T-helper 1 cell (primary cell): ENCODE measurements at regions not wholly inside any gene's neighbourhood (a gene's known extent, or its start where the extent isn't known, plus 50 kb on each side); places are given as distances from the start of the nearest gene placed in this dataset.

Experiments
- DNase-seq, 5 donors: peaks; one replicate each; pipeline ENCODE4 v3.0.0-alpha.2; 2012 to 2020

DNA sequence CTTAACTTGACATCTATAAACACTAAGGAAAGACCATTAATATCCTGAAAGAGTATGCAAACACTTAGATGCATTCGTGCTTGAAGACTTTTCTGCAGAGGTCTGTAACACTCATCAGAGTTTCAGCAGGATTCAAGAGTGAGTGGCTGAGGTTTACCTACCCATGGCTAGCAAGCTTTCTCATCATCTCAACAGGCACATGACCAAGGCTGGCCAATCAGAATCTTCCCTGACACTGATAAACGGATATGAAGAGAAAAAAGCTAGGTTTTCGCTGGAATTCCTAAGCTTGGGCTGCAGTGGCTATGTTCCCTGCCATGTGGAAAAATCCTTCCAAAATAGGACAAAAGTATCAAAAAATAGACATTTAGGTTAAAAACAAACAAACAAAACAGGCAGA, 162.1 kb upstream of the USP15 start:
- no peak for DNase-seq

DNA sequence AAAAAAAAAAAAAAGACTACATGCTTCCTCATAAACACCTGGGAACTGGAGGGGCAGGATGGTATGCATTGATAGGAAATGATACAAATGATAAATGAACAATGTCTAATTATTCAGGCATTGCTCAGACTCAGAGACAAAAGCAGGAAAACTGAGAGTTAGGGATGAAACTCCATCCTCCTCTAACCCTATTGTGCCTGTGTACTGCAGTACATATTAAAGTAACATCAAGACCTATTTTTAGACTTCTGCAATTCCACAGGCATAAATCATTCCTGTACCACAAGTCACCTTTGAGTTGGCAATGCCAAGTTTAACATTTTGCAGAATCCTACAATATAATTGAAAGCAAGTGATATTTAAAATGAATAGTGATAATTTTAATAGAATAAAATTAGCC, 156.5 kb upstream of the USP15 start:
- DNase-seq, result no peak

DNA sequence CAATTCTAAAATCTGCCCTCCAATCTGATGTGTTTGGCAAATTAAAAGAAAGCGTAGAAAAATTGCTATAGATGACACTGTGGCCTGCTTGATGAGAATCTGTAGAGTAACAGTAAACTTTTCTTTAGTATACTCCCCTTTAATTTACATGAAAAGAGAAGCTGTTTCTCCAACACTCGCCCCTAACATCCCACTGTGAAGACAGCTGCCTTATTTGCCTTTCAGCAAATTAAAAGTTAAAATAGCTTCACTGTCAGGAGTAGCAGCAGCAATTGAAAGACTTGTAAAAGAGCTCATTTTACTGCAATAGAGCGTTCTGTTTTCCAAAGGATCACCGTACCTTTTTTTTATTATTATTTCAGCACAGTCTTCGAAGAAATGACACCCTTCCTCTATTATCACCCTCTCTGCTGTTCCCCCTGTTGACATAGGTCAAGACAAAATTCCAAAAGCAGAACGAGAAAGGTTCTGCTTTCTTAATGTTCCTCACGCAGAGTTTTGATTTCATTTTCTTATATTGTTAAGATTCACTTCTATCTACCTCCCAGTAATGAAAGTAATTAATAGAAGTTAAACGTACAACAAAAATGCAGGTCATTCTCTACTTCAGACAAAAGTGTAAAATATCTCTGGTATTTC, 153.5 kb upstream of the USP15 start:
- DNase-seq, result no peak

DNA sequence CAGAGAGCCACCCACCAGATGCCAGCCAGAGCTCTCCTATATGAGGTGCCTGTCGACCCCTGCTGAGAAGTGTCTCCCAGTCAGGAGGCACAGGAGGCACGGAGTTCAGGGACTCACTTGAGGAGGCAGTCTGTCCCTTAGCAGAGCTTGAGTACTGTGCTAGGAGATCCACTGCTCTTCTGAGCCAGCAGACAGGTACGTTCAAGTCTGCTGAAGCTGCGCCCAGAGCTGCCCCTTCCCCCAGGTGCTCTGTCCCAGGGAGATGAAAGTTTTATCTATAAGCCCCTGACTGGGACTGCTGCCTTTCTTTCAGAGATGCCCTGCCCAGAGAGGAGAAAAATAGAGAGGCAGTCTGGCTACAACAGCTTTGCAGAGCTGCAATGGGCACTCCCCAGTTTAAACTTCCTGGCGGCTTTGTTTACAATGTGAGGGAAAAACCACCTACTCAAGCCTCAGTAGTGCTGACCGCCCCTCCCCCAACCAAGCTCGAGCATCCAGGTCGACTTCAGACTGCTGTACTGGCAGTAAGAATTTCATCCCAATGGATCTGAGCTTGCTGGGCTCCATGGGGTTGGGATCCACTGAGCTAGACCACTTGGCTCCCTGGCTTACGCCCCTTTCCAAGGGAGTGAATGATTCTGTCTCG, 146.7 kb upstream of the USP15 start:
- no peak for DNase-seq

DNA sequence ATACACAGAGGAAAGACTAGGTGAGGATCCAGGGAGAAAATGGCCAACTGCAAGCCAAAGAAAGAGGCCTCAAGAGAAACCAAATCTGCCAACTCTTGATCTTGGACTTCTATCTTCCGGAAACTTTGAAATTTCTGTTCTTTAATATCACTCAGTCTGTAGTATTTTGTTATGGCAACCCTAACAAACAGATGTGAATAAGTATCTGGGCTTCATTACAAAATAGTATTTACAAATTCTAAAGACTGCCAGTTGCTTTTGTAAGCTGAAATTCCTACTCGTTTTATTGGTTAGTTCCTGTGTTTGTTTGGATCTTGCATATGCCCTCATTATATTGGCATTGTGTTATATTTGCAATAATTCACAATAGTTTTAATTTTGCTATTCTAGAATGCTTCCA, 143.2 kb upstream of the USP15 start:
- no peak for DNase-seq

DNA sequence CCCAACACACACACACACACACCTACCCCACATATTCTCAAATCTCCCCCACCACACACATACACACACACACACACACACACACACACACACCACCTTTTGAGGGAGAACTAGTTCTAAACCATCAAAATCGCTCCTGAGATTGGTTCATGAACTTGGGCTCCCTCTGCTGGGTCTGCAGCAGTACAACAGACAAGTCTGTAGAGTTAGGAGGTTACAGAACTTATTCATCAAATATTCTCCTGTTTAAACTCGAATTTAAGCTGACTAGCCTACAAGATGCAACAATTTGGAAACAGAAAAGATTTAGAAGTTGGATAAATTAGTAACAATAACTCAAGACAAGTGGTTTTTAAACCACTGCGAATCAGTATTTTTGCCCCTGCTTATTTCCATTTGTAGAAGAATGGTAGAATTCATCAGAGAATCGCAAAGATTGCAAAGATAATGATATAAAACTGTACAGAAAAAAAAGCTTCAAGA, 136.4 kb upstream of the USP15 start:
- DNase-seq, result peak in 2 of 5 donors; percentile 14 to 23

DNA sequence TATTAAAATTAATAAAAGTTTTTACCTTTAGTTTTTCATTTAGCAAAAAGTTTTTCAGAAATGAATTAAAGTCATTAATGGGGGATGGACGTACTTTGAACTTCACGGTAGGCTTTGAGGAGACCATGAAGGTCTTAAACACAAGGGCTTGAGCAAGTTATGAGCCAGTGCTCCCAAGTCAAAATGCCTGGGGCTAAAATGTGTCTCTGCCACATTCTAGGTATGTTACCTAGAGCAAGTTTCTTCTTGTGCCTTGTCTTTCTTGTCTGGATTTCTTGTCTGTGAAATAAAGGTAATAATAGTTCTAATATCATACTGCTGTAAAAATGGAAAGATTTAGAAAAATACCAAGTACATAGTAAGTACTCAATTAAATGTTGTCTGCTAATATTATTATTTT, 132.7 kb upstream of the USP15 start:
- no peak for DNase-seq

DNA sequence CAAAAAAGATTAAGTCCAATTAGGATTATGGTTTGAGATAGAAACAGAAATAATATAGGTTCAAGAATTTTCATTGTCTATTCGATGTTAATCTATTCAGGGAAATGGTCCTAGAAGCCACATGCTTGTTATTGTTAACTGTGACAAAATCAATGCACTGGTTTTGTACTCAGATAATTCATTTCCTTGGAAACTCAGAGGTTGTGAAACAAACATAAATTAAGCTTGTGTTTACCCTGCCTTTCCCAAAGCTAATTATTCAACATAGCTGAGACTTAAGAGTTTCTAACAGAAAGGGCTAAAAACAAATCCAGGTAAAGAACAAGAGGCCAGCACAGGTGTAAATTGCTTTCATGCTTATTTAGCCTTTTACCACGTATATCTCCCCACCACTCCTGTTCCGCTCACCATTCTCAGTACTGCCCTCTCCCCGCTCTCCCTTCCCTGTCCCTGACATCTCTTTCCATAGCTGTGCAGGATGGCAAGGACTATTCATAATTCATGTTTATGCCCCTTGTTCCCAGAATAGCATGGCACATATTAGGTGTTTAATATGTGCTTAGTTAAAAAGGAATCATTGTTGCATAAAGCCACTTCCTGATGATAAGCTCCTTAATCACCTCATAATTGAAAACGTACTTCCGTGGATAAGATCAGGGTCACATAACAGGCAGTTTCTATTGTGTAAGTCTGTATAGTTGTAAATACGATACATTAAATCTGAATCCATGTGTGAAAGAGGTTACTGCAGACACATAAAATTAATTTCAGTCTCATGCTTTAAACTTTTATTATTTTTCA, 131.8 kb upstream of the USP15 start:
- DNase-seq, result no peak

DNA sequence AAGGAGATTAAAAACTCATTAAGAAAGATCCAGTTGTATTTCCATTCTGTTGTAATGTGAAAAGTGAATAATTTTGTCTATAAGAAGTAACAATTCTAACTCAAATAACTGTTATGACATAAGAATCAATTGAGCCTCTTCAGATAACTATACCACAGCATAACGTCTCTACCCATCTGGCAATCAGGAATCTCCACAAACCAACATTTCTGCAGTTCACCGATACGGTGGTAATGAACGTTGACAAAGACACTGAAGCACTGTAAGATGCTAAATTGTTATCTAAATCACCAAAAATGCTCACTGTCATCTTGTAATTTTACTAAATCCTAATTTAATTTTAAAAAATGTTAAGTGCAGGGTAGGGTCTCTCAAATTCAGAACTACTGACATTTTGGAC, 130.9 kb upstream of the USP15 start:
- no peak for DNase-seq

DNA sequence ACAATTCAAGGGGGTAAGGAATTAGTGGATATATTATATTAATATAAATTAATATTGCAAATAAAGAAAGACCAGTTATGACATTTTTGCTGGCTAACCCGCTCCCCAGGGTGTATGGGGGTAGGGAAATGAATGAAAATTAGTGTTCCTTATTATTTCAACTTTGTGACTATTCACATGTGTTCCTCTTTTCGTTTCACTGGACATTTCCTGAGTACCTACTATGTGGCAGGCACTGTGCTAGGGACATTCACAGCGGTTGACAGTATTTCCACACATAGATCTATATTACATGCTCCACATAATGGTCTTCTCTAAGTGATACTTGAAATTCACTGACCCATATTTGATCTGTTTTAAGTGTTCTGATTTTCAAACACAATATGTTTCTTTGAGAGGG, 129.8 kb upstream of the USP15 start:
- DNase-seq, result no peak

DNA sequence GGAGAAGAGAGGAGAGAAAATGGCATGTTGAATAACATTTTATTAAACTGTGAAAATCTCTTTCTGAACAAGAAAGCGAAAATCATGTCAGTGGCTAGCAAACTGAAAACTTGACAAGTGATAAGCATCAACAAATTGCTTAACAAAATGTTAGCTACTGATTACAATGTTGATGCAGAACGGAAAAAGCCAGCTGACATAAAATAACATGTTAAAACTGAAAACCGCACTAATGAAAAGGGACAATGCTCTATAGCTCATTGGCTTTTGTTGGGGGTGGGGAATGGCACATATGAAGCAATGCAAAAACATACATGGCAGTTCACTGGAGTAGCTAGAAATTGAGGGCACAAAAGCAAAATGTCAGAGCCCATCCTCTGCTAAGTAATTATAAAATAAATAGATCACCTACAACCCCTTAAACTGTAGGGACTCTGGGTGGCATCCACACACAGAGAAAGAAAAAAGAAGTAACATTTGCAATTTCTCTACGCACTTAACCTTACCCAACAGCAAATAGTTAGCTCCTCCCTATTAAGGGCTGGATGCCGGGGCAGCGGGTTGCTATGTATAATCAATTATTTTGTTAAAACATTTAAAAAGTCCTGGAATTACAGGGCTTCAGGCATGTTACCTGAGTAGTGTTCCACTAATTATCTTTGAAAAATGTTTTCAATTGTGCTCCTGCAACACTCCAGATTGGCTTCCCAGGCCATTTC, 129.2 kb upstream of the USP15 start:
- no peak for DNase-seq

DNA sequence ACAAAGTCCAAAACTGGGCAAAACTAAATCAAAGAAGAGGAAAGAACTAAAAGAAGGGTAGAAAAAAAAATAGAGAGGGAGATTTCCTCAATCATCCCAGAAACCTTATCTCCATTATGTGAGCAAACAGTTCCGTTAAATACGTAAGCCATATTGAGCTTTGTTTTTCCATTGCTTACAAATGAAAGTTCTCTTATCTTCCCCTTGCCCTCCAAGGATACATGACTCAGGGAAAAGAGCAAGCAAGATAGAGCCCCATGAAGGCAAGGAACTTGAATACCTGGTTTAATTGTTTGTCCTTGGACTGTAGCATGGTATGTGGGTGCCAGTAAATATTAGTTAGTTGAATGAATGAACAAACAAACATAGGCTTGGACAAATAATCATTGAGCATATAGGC, 126.8 kb upstream of the USP15 start:
- no peak for DNase-seq

DNA sequence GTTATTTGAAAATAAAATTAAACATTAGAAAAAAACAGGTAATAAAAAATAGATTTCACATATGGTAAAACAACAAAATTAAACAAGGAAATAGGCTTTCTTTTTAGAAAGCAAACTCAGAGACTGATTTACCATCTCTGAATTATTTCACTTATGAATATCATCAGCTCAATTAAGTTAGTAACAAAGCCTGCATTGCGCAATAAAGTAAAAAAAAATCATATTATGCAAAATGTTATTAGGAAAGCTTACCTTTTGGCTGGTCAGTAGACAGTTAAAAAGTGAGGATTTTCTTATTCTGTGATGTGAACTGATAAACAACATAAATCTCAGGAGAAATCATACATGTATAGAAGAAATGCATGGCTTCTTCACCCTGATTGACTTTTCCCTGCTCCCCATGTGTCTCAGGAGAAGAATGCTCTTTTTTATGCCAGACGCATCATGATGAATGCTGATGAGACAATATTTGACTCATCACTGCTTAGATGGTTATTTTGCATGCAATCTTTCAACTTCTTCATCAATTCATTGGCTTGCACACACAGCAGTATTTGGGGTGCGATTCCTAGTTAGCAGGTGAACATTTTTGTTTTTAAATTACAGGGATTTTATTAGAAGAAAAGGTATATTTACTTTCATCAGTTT, 124.5 kb upstream of the USP15 start:
- DNase-seq, result no peak

DNA sequence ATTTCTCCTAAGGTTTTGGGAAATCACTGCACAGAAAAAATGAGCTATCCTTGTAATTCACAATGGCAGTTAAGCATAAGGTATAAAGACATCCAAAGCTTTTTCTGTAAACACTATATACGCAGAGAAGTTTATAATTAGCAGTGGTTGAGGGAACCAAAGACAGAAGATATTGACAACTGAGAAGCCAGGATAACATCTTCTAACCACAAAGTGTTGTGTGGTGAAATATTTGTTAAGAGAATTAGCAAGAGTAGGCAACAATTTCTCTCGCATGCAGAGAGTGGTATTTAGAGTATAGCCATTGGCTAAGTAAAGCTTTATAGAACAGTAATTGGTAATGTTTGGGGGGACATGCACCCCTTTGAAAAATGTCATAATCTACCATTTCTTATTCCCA, 123.7 kb upstream of the USP15 start:
- no peak for DNase-seq

DNA sequence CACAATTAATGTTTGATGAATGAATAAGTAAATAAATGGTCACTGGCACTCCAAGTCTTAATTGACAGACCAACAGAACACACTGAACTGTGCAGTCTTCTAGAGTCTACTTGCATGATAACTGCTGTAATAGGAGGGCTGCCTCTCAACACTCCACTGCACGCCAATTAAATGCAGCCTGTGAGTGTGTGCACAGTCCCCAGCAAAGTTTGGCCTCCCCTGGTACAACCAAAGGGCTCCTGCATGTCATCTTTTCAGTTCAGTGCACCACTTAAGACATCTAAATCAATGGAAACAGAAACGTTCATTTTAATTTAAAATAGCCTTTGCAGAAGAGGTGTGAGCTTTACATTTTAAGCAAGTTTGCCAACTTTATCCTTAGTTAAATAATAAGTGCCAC, 121.7 kb upstream of the USP15 start:
- DNase-seq, result no peak

DNA sequence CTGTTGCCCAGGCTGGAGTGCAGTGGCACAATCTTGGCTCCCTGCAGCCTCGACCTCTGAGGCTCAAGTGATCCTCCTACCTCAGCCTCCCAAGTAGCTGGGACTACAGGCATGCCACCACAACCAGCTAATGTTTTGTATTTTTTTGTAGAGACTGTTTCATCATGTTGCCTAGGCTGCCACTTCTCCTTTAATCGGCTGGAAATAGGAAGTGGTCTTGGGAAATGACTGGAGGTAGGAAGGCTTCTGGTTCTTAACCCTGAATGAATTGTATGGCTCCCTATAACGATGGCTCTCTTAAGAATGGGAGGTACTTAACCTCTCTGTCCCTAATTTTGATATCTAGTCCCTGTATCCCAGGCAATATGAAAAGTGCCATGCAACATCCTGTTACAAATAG, 113.9 kb upstream of the USP15 start:
- DNase-seq, result no peak

DNA sequence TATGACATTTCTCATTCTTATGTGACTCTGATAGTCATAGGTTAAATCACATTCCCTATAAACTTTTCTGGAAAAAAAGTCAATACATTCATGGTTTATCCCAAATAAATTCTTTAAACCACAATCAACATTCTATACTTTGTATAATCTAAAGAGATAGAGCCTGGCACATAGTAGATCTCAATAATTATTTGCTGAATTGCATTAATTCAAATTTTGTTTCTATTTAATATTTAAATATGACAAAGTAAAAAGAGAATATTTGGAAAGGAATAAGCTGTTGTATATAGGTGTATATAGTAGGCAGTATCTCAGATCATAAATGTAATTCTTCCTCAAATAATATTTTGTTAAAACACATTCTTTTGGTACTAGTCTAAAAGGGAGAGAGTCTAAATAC, 102.2 kb upstream of the USP15 start:
- DNase-seq, result no peak

DNA sequence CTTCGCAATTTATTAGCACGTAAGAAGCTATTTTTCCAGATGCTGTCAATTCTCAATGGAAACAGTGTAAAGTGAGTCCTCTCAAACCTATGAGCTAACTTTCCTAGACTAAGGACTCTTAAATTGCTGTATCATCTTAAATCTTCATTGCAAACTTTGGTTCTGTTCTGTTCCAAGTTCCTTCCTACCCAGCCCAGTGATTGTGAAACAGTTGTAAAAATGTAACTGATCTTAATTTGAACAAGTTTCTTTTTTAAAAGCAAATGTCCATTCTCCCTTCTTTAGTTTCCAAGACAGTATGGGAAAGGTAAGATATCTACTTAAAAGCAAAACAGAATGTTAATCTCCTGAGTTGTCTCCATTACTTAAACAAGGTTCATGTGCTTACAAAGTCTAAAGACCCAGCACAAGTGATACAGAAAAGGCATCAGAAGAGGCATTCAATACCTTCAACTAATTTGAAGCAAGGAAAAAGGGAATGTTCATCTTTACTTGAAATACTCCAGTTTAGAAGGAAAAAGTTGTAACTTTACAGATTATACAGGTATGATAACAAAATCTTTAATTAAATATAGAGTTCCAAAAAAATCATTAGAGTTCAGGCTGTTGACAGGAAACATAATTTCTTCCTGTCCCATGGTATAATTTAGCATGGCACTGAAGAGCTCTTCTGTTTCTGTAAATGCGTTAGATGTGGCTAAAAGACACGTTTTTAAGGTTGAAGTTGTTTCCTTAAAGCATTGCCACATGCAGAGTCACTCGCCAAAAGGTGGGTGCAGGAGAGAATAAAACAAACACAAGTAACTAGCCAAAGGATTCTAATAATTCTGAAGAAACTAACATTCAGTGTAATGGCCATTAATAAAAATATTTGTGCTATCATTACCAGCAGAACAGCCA, 101.5 kb upstream of the USP15 start:
- DNase-seq, result peak in 1 of 5 donors; percentile 10

DNA sequence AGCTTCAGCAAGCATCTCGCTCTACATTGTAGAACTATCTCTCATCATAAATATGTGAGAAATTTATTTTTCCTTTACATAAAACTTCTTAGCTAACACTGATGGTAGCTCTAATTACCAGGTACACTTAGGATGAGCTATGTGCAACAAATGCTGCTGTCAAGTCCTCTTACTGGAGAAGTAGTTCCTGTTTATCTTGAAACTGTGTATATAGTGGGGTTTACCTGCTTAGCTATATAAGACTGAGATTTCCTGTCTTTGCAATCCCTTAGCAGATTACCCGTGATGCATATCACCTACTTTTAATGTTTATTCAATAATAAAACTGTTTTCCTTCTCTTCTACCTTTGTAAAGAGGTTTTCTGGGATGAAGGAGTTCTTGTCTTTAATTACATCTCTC, 98.0 kb upstream of the USP15 start:
- no peak for DNase-seq

DNA sequence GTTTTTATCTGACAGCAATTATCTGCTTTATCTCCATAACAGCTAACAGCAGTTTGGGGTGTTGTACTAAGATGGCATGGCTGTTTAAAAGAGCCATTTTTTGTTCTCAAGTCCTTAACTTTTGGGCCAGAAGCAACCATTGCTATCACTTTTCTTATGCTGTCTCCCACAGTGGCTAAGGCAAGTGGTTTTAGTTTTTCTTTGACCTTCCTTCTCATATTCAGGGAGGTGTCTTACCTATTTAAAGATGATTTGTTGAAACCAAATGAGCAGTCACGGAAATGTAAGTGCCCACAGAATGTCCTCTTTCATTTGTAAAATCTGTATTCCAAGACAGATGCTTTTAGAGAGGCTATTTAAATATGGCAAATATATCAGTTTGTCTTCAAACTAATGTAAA, 96.8 kb upstream of the USP15 start:
- no peak for DNase-seq

DNA sequence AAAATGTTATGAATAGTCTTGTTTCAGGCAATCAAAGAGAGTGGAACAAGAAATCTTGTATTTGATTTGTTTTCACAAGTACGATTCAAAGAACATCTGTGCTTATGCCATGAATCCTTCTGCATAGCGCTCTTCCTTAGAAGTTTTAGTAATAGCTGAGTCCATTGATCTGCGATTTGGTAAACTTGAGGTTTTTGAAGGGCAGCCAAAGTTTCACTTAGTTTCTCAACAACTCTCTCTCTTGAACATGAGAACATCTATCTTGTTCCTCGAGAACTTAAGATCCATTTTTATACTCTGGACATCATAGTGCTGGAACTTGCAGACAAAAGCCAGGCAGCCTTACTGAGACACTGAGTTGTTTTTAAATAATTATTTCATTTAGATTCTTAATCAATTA, 96.2 kb upstream of the USP15 start:
- DNase-seq, result no peak

DNA sequence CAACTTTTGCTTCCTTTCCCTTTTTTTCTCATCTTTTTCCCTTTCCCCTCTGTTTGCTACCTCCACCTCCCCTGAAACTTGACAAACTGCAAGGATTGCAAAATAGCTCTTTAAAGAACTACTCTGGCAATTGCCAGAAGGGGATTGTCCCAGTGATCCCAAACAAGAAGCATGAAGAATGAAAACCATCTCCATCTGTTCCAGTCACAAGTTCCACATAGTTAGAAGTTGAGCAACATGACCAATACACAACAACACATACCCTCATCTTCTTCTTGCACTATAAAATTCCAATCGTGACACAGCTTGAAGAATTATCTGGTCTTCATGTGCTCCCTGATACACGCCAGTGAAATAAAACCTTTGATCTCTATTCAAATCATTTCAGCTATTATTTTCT, 93.7 kb upstream of the USP15 start:
- DNase-seq, result no peak
